HCT116 (cell line): ENCODE measurements at regions not wholly inside any gene's neighbourhood (a gene's known extent, or its start where the extent isn't known, plus 50 kb on each side); places are given as distances from the start of the nearest gene placed in this dataset.

Experiments used
- CTCF ChIP-seq, 3 experiments: fragments of 200-600 bp in 1 of 3; sonication (generic) in 1 of 3; IDR thresholded peaks in 2 of 3; conservative IDR thresholded peaks in 1 of 3; 2 replicates each; pipeline ENCODE4 v1.5.1; 2012 to 2017; ENCODE audit warnings: low read depth in 2 of 3, low read length in 2 of 3, antibody characterized with exemption in 1 of 3, borderline replicate concordance in 1 of 3, control low read depth in 1 of 3, mild to moderate bottlenecking in 1 of 3, mixed read lengths in 1 of 3, mixed run types in 1 of 3, moderate library complexity in 1 of 3; ENCODE audit not compliant: insufficient read depth in 1 of 3
- EZH2 ChIP-seq: fragments of 200-600 bp; sonication (generic); IDR thresholded peaks from 2 replicates; pipeline ENCODE4 v1.6.1; 2017; ENCODE audit warnings: antibody characterized with exemption, mixed run types
- POLR2A ChIP-seq: IDR thresholded peaks from 2 replicates; pipeline ENCODE4 v1.7.0; 2011; ENCODE audit warnings: borderline replicate concordance; ENCODE audit not compliant: insufficient read depth, insufficient read length; ENCODE audit errors: extremely low read depth
- REST ChIP-seq: IDR thresholded peaks from 2 replicates; pipeline ENCODE4 v1.6.1; 2012; ENCODE audit warnings: low read depth
- YY1 ChIP-seq: IDR thresholded peaks from 2 replicates; pipeline ENCODE4 v1.6.1; 2011; ENCODE audit warnings: low read length, low read depth, moderate library complexity, mild to moderate bottlenecking; ENCODE audit not compliant: insufficient replicate concordance; ENCODE audit errors: extremely low read depth
- ZFX ChIP-seq: fragments of 450-650 bp; IDR thresholded peaks from 2 replicates; pipeline ENCODE4 v1.6.1; 2017

GRCh38 chr13:86585835-86586234, 786.6 kb upstream of the SLITRK6 start:
- TF ChIP-seq CTCF (IDR thresholded peaks at IDR 0.05 in 2 of 3, conservative IDR thresholded peaks at IDR 0.05 in 1 of 3; ENCODE audit: borderline replicate concordance in 1 of 3, insufficient read depth in 1 of 3, low read depth in 2 of 3, low read length in 2 of 3) (no peak), EZH2 (no peak), ZFX (no peak), YY1 (no peak), POLR2A (no peak), REST (no peak)
